NCI-H2196 (cell line): ENCODE measurements at regions not wholly inside any gene's neighbourhood (a gene's known extent, or its start where the extent isn't known, plus 50 kb on each side); places are given as distances from the start of the nearest gene placed in this dataset.

Experiments used
- DNase-seq: peaks from one replicate; lab custom pipeline; 2025; ENCODE audit not compliant: unreplicated experiment; lab: John Stamatoyannopoulos, UW

DNA sequence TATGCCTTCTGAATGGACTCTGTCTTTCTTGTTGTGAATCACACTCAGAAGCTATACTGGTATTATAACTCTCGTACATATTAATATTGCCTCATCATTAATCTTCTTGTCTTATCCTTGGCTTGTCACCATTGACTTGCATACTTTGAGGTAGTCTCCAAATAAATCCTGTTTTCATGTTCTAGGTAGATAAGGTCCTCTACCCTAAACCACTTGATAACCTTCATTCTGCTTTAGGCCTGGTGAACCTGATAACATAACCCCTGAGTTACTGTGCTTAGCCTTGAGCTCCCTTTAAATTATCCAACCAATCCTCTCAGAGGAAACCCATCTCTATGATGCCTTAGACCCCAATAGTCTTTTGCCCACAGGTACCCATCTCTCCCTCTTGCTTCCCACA, 1162.3 kb downstream of the SLITRK1 start:
- DNase-seq = no peak

DNA sequence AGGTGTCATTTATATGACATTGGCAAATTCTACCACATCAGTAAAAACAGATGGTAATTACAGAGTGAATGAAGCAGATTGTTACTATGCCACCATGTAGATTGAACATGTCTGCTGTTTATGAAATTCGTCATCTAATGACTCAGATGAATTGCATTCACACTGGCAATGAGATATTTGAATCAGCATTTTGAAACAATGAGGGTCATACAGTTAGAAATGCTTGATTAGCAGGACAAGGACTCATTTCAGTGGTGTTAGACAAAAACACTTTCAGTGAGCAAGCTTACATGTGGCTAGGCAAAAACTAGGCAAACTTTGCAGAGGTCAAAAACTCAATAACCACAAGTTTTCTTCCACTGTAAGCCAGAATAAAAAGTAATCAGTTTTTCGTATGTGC, 1165.0 kb downstream of the SLITRK1 start:
- no peak for DNase-seq

DNA sequence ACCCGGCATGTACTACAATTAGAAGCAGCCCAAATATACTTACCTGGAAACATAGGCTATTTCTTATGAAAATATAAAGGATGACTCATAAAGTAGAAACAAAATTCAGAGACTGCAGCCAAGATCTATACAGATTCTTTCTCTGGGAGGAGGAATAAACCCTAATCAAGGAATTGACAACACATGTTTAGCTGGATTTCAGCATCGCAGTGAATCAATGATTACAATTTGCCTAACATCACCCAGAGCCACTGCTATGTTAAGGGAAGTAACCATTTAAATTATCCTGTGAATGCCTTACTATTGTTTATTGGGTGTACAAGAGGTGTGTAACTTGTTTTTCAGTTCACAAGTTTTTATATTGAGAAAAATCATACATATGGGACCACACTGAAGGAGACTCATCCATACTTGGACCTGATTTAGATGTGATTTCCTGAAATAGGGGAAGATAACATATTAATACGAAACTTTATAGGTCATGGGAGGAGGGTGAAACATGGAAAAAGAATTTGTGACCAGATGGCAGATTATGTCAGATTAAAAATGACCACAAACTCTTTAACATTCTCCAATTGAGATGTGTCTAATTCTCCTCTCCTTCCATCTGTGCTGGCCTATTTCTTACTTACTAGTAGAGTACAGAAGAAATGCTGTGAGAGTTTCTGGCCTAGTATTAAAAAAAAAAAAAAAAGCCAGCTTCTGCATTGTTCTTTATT, 1168.4 kb downstream of the SLITRK1 start:
- DNase-seq = no peak

DNA sequence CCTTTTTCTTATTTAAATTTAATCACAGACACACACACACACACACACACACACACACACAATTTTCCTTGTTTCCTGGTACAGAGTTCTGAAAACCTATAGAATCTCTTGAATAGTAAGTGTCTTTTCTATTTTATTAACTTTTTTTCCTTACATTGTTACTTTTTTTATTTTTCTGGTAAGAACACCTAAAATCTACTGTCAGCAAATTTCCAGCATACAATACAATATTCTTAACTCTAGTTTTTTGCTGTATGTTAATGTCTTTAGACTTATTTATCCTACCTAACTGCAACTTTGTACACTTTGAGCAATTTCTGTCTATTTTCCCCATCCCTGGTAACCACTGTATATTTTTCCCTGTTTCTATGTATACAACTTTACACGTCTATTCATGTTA, 1179.8 kb downstream of the SLITRK1 start:
- no peak for DNase-seq

DNA sequence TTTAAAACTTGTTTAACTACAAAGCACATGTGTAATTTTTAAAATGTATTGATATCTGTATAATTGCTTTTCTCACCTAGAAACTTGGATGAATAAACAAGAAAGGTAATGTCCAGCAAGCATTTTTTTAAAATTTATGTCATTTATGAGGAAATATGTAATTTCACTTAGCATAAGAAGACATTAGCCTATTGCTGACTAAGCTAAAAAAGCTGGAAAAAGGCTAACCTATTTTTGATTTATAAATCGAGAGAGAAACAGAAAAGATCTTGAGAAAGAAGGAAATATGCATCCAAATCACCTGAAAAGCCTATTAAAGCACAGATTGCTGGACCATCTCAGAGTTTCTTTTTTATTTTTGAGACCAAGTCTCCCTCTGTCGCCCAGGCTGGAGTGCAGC, 1181.3 kb downstream of the SLITRK1 start:
- no peak for DNase-seq

DNA sequence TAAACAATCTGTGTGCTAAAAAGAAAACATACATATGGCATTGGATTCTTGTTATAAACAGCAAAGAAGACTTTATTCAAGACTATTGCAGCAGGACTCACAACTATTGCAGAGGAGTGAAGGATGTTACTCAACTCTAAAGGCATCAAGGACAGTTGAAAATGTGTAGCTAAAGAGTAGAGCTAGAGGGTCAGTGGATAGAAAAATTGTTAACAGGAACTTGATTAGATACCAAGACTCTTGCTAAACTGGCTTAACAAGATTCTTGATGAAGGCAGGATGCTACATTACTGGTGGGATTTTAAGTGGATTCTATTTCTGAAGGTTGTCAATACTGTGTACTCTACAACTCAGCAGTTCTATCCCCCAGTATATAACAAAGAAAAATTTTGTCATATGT, 1183.3 kb downstream of the SLITRK1 start:
- DNase-seq = no peak

DNA sequence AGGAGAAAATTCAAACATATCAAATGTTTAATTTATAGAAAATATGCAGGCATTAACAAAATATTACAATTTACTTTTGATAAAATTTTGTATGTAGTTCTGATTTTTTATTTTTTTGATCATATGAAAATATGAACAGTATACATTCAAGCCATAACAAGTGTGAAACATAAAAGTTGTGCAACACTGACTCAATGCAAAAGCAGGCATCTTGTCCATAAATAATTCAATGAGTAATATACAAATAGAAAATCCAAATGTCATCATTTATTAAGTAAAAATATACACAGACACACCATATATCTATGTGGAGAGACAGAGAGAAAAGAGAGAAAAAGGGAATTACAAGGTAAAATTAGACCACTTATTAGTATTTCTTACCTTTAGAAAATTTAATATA, 1183.9 kb downstream of the SLITRK1 start:
- no peak for DNase-seq

DNA sequence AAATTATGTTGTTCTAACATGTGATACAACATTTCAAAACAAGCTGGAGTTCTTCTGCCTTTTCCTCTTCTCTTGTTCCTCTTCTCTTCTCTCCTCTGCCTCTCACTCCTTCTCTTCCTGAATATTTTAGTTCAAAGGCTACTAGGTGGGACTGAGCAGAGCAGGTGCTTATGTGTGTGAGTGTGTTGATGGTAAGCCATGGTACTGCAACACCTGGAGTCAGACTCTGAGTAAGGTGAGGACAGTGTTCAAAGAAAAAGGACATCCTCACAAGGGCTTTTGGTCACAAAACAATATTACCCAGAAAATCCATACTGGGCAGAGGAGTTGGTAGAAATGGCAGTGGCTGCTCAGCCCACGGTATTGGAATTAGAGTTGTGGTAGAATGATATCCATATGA, 1188.7 kb downstream of the SLITRK1 start:
- DNase-seq = no peak

DNA sequence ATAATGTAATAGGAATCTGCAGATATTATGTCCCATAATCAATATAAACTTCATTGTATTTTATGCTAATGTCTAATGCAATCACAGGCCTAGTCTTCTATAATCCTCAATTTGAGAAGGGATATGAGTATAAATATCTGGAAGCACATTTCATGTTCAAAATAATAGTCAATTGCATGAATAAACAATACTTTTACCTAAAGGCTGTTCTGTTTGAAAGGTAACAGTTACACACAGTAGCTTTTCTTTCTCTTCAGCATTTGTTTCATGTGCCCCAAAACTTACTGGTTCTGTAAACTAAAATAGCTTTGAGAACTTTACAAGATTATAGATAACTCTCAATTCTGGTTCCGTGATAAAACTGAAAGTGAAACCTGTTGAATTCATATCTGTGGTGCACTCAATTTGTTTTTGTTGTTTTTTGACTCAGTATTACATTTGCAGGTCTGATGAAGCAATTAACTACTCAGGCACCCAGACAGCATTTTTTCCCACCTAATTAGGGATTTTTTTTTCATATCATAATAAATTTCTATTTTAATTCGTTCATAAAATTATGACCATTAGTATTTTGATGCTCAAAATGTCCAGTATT, 1193.8 kb downstream of the SLITRK1 start:
- DNase-seq = no peak

DNA sequence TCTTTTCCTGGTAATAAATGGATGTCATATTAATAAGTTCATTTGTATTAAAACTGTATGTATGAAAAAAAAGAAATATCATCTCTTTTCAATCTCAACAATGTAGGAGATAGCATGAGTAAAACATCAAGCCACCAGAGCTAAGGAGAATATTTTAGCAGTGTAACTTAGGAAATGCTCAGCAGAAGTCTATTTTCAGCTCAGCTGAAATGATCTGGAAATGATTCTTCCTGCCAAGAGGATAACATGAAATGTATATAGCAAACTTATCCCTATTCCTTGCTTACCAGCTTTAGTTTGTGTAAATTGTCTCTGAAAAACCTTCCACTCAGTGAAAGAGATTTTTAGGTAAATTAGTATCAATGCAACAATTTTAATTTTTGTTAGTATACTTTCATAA, 1194.4 kb downstream of the SLITRK1 start:
- no peak for DNase-seq

DNA sequence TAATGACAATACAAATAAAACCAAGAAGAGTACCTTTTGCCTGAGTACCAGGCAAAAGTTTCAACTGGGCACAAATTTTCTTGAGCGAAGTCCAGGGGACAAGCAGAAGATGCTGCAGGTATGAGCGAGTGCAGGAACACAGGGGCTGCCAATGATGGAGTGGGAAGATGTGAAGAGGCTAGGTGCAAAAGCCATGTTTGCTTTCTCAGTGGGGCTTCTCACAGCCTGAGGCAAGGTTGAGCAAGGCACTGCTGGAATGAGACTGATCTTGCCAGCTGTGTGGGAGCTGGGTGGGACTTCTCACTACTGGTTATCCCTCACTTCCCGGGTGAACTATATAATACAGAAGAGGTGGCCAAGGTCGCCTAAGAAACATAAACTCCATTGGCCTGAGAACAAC, 1200.7 kb downstream of the SLITRK1 start:
- DNase-seq = no peak

DNA sequence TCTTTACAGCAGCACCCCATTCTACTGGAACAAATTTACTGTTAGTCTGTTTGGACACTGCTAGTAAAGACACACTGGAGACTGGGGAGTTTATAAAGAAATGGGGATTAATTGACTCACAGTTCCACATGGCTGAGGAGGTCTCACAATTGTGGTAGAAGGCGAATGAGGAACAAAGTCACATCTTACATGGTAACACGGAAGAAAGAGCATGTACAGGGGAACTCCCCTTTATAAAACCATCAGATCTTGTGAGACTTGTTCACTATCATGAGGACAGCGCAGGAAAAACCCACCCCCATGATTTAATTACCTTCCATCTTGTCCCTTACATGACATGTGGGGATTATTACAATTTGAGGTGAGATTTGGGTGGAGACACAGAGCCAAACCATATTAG, 1204.2 kb downstream of the SLITRK1 start:
- DNase-seq = no peak

DNA sequence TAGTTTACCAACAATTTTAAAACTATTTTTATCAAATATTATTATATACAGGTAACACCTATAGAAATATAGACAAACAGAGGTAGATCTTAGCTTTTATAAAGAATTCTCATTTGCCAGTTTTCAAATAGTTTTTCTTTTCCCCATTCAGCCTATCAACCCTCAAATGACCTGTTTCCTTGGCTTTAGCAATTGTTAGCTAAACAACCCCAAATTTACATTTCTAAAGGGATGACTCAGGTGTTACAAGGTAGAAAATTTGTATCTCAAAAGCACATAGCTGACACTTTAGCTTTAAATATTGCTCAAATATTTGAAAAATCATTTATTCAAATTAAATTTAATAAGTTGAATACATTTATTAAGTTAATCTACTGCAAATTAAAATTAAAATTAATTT, 1207.2 kb downstream of the SLITRK1 start:
- DNase-seq = no peak

DNA sequence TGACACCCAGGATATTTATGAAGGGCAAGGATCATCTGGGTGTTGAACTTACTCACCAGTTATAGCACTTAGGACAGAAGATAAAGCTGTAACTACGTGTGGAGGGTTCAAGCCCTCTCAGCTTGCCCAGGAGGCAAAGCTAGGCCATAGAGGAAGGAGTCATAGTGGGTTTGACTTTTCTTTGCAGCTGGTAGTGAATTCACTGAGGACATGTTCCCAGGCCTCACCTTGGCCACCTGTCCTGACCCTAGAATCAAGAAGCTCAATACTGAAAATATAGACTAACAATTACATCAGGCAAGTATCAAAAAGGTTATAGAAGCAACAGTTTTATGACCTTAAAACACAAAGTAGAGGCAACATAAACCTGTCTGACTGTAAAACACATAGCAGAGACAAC, 1207.7 kb downstream of the SLITRK1 start:
- DNase-seq = no peak

DNA sequence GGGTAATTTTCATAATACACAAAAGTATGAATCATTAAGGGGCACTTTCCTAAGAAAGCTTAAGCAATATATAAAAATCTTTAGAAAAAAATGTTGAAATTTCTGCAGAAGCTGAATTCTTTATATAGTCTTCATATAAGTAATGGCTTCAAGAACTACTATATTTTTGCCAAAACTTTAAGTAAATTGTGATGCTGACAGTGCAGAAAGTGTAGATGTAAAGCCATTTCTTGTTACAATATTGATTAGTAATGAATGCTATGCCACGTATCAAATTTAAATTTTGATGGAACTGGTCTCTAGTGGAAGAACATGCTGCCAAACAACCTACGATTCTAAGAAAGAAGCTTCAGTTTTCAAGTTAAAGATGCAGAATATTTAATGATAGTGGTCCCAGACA, 1210.0 kb downstream of the SLITRK1 start:
- DNase-seq = no peak

DNA sequence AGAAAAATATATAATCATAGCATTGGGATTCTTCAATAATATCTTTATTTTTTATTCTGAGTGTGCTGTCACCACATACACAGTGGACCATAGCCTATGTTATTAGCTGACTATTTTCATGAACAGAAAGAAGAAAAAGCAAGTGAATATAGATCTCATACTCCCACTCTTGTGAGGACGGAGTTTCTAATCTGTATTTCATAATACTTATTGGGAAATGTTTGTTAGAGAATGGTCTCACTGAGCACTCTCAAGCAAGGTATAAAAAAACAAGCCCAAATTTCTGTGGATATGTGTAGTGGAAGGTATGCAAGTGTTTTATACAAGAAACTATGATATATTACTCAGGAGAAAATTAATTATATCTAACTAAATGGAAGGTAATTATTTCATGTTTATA, 1218.1 kb downstream of the SLITRK1 start:
- DNase-seq = no peak

DNA sequence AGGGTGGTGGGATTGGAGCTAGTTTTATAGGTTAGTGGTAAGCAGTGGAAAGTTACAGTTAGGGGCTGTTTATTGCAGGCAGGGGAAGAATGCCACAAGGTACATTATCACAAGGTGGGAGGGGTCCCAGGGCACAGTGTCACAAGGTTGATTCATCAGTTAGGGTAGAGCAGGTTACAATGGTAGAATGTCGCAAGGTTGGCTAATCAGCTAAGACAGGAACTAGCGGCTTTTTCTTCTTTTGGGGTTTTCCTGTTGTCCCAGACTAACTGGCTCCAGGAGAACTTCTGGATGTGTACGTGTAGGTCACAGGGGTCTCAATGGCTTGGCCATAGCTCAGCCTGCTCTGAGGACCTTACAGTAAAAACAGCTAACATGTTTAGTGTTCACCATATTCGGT, 1221.1 kb downstream of the SLITRK1 start:
- DNase-seq = no peak

DNA sequence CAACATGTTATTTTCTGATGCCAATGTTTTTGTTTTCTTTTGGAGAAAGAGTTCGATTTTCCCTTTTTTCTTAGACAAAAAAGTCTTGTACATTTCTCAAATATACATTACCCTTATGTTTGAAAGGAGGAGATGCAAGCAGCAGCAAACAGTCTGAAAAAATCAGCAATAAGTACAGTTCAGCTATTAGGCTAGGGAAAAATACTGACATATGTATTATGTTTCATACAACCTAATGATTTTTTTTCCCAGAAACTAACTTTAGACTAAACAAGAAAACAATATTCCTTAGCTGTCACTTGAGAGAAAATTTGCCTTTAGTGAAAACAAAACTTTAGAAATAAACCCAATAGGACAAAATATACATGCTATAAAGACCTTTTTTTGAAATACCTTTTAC, 1223.5 kb downstream of the SLITRK1 start:
- DNase-seq = no peak

DNA sequence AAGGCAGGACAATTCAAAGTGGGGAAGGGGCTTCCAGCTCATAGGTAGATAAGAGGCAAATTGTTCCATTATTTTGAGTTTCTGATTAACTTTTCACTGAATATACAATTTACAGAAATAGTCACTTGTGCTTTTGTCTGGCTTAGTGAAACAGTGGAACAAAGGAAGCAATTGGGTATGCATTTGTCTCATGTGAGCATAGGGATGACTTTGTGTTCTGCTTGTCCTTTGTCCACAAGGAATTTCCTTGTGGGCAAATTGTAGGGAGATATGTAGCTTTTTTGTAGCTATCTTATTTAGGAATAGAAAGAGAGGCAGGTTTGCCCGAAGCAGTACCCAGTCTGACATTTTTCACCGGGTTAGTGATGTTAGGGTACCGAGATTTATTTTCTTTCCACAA, 1224.8 kb downstream of the SLITRK1 start:
- DNase-seq = no peak

DNA sequence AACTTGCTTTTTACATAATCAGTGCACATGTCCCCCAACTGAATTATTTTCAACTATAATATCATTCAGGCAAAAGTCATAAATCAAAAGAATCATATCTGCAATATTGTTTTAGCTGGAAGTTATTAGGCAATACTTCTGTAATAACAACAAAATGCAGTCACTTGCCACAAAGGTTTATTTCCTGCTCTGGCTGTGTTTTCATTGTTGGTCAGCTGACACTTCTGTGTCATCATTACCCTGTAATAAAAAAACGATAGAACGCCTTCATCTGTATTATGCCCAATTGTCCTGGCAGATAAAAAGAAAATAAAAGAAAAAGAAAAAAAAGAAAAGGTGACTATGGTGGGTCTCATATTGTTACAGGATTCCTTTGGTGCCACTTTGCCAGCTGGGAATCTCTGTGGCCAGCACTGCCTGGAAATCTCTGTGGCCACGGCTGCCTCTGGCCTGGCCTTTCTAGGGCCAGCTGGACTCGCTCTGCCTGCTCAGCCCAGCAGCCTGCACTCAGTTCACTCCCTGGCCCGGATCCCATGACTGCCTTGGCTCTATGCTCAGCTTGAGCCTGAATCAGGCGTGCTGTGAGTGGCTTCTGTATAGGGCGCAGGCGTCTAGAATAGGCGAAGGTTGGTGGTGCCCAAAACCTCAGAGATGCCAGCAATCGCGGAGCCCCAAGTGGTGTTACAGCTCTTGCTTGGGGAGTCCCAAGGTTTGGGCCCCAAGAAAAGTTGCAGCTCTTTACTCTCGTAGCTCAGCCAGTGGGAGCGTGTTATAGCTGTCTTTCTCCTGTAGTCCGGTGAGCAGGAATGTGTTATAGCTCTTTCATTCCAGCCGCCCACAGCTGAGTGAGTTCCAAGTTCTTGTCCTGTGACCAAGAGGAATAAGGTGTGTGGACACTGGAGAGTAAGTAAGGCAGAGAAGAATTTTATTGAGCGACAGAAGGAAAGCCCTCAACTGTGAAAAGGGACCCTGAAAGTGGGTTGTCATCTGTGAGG, 1227.1 kb downstream of the SLITRK1 start:
- DNase-seq = no peak

DNA sequence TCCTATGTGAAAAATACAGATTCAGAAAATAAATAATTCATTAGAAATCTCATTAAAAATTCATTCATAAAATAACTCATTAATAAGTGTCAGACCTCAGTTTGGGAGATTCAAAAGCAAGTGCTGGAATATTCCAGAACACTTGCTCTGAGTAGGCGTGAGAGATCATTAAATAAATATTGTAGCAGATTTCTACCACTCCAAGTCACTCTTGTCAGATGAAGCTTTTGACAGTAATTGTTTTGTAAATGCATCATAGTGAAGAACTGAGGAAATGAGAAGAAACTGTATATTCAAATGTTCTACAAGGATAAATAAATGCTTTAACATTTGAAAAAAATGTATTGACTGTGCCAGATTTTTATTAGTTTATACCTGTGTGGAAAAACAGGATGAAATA, 1228.1 kb downstream of the SLITRK1 start:
- DNase-seq = no peak

DNA sequence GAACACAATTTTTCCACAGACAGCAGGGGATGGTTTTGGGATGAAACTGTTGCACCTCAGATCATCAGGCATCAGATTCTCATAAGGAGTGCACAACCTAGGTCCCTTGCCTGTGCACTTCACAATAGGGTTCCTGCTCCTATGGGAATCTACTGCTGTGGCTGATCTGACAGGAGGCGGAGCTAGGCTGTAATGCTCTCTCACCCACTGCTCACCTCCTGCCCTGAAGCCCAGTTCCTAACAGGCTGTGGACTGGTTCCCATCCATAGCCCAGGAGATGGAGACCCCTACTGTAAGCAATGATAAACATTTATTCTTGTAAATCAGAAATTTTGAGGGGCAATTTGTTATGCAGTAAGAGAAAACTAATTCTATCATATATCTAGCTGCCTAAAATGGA, 1234.7 kb downstream of the SLITRK1 start:
- no peak for DNase-seq
